ENCODE measurements at regions not wholly inside any gene's neighbourhood (a gene's known extent, or its start where the extent isn't known, plus 50 kb on each side); places are given as distances from the start of the nearest gene placed in this dataset.

- no peak for TF ChIP-seq POLR2A (IDR thresholded peaks at IDR 0.05)
- TF ChIP-seq, protein P1, sequence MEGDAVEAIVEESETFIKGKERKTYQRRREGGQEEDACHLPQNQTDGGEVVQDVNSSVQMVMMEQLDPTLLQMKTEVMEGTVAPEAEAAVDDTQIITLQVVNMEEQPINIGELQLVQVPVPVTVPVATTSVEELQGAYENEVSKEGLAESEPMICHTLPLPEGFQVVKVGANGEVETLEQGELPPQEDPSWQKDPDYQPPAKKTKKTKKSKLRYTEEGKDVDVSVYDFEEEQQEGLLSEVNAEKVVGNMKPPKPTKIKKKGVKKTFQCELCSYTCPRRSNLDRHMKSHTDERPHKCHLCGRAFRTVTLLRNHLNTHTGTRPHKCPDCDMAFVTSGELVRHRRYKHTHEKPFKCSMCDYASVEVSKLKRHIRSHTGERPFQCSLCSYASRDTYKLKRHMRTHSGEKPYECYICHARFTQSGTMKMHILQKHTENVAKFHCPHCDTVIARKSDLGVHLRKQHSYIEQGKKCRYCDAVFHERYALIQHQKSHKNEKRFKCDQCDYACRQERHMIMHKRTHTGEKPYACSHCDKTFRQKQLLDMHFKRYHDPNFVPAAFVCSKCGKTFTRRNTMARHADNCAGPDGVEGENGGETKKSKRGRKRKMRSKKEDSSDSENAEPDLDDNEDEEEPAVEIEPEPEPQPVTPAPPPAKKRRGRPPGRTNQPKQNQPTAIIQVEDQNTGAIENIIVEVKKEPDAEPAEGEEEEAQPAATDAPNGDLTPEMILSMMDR (IDR thresholded peaks at IDR 0.05): no peak
Observed at GRCh38 chr18:26764586-26764985, 100.9 kb downstream of the AQP4 start.

Measured in heart left ventricle (tissue), 13 donors.